RKO (cell line): ENCODE measurements at regions not wholly inside any gene's neighbourhood (a gene's known extent, or its start where the extent isn't known, plus 50 kb on each side); places are given as distances from the start of the nearest gene placed in this dataset.
"Not testable (repeated sequence)": the region's sequence is repeated elsewhere in the genome, so short reads cannot be mapped to it uniquely, and the experiment has no call there.

Experiments used
- DNase-seq: peaks from one replicate; pipeline ENCODE4 v3.0.0-alpha.2; 2016; ENCODE audit warnings: low spot score

DNA sequence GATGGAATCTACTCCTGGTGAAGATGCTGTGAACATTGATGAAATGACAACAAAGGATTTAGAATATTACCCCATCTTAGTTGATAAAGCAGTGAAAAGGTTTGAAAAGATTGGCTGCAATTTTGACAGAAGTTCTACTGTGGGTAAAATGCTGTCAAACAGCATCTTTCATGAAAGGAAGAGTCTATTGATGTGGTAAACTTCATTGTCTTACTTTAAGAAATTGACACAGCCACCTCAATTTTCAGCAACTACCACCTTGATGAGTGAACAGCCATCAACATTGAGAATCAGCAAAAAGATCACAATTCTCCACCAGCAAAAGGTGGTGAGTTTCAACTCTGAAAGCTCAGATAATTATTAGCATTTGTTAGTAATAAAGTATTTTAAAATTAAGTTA lies 310.3 kb upstream of the RBMS1 start:
- DNase-seq, result no peak

DNA sequence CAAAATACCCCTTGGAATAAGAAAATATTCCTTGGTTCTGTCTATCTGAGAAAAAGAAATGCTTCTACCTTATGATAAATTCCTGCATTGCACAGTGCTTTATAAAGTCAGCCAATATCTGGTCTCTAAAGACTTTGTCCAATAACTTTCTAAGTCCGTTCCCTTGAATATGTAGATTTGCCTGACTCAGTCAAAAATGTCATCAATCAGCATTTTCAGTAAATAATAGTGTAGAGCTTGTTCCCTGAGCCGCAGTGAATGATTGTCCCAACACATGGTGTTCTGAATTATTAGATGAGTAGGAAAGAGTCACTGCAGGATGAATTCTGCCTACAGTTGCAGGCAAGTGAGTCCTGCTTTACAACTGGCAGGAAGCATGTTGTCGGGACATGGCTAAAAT lies 316.8 kb upstream of the RBMS1 start:
- no peak for DNase-seq

DNA sequence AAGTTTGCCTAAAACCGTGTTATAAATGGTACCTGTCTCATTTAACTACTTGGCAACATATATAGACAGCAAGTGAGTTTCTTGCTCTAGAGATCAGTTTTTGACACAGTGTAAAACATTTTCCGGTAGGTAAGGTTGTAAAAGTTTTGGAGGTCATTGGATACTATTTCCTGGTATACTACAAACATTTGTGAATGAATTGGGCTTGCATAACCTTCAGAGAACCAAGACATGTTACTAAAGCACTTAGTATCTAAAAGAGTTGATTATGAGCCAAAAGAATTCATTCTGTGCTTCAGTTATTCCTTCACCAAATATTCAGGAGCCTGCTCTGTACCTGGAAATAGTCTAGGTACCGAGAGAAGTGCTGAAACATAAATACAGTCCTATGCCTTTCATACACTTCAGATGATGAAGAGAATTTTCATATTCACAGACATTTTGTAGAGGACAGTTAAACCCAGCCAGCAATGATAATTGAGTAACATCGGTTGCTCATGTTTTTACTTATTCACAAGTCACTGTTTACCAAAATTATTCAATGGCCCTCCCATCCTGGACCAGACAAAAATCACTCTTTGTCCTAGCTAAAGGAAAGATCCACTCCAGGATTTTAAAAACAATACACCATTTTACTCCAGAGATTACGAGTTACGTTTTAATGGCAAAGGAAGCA lies 319.4 kb upstream of the RBMS1 start:
- DNase-seq, result no peak

DNA sequence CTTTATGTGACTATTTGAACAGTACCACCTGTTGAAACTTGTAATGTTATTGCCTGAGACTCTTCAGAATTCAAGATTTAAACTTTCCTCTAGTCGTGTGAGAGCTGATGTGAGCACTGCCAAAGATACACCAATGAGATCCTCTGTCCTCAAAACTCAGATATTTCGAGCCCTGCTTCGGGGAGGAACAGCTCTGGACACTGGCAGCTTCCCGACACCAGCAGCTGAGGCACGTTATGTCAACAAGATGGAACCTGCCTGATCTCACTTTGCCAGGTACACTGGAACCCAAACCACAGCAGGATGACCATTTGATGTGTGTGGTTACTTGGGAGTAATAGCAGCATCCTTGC lies 319.9 kb upstream of the RBMS1 start:
- no peak for DNase-seq

DNA sequence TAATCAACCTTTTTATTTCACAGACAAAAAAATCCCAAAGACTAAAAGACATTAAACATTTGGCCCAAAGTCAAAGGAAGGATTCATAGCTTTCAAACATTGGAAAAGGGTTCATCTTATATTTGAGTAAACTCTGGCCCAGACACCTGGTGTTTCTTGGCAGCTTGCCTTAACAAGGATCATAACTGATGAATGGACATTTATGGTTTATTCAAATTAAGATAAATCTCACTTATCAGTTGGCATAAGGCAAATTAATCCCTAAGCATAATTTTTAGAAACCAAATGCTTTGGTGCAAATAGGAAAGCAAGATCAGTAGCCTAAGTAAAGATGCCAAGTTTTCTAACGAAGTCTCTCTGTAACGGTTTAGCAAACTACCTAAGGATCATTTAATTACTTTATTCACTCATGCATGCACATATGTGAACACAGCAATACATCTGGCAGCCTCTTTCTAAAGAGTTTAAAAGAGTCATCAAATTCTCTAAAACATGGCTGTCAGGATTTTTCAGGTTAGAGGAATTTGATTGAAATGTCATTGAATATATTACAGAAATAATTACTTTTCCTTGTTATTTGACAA lies 323.4 kb upstream of the RBMS1 start:
- no peak for DNase-seq

DNA sequence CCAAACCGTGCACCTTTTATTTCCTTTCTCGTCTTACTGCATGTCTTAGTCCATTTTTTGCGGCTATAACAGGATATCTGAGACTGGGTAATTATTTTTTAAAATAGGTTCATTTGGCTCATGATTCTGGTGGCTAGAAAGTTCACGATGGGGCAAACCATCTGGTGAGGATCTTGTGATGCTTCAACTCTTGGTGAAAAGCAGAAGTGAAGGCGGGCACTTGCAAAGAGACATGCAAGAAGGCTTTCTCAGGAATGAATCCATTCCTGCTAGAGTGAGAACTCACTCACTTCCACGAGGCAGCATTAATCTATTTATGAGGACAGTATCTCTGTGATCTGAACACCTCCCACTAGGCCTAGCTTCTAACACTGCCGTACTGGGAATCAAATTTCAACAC lies 327.1 kb upstream of the RBMS1 start:
- DNase-seq, result no peak

DNA sequence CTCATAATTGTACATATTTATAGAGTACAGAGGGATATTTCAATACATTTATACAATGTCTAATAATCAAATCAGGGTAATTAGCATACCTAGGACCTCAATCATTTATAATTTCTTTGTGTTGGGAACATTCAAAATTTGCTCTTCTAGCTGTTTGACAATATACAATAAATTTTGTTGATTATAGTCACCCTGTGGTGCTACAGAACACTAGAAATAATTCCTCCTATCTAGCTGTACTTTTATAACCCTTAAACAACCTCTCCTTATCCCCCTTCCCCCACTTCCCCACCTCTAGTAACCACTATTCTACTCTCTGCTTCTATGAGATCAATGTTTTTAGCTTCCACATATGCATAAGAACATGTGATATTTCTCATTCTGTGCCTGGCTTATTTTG lies 328.4 kb upstream of the RBMS1 start:
- DNase-seq, result no peak

DNA sequence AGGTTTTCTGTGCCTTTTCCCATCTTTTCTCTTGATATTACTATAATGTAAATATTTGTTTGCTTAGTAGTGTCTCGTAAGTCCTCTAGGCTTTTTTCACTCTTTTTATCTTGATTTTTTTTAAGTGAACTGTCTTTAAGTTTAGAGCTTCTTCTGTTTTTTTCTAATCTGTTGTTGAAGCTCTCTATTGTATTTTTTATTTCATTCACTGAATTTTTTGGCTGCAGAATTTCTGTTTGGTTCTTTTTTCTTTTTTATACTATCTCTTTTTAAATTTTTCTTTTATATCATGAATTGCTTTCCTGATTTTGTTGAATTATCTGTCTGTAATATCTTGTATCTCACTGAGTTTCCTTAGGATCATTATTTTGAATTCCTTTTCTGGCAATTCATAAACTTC lies 331.8 kb upstream of the RBMS1 start:
- no peak for DNase-seq

DNA sequence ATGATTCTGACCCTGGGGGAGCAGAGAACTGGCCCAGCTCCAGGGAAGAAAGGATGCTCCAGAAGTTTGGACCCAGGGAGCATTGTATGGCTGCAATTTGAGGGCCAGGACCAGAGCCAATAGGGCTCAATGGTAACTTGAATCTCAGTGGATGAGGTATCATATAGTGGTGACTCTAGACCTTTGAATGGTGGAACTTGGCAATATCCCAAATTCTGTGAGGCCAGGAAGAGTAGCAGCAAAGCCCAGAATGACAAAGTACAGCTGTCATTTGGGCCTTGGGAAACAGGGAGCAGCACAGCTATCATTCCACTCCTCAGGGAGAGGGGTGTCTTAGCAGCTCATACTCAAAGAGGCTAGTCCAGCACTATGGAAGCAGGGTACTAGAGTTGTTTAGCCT lies 332.9 kb upstream of the RBMS1 start:
- DNase-seq, result no peak

DNA sequence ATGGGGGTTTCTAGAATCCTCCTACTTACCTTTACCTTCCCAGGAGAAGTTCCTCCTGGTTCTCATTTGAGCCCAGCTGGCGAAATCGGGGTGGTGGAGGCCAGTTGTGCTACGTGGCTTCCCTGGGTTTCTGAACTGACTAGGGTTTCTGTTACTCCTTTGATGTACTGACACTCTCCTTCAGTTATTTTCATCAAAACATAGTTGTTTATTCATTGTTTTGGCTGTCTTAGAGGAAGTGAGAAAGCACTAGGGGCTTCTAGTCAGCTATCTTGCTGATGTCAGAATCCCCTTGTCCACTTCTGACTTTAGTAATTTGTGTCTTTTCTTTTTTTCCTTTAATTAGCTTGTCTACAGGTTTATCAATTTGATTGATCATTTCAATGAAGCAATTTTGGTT lies 332.2 kb upstream of the TANK start:
- no peak for DNase-seq

DNA sequence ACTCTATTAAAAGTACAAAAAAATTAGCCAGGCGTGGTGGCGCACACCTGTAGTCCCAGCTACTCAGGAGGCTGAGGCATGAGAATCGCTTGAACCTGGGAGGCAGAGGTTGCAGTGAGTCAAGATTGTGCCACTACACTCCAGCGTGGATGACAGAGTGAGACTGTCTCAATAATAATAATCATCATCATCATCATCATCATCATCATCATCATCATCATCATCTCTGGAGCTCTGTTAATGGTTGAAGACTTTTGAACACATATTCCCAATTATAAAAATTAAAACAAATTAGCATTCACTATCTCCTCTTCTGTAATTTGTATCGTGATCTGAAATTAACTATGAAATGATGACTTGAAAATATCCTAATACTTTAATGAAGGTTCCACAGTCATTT lies 327.8 kb upstream of the TANK start:
- not testable (repeated sequence) for DNase-seq

DNA sequence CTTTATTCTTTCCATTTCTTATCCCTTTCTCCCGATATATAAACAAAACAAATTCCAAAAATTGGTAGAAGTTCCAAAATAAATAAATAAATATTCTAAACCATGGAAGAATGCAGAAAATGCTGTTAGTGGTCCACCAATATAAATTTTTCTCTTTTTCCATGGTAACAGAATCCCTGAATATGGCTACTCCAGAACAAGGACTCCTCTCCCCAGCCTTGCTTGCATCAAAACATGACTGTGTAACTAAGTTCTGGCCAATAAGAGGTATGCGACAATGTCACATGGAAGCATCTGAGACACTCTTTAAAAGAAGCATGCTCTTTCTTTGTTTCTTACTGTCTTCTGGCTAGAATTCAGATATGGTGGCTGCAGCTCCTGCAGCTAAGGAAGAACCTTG lies 325.1 kb upstream of the TANK start:
- no peak for DNase-seq

DNA sequence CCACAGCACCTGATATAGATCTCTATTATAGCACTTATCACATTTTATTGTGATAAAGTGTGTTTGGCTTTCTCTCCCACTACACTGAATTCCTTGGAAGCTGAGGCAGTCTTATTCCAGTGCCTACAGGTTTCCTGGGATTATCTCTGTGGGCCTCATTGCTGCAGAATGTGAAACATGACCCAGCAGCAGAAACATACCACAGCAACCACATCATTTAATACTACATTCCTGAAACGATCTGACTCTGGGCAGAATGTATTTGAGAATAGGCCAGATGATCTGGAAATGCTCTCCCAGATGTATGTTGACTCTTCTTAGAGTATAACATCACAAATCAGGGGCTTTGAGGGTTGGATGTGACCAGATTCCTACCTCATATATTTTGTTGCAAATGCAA lies 323.5 kb upstream of the TANK start:
- DNase-seq, result peak; percentile 0

DNA sequence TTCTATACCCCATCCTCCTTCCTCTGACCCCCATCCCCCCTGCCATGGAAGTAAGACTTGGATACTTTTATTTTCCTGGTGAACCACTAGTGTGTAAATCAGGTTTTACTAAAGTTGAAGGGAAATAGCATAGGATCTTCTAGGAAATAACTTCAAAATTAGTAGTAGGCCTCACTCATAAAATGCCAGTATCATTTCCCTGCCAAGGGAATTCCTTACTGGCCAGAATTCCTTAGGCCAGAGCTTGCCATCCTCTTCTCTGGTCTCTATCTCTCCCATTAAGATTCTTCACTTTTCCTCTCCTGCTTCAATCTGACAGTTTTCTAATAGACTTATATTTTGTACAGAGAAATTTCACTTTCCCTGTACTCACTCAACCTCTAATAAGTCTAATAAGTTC lies 322.8 kb upstream of the TANK start:
- no peak for DNase-seq

DNA sequence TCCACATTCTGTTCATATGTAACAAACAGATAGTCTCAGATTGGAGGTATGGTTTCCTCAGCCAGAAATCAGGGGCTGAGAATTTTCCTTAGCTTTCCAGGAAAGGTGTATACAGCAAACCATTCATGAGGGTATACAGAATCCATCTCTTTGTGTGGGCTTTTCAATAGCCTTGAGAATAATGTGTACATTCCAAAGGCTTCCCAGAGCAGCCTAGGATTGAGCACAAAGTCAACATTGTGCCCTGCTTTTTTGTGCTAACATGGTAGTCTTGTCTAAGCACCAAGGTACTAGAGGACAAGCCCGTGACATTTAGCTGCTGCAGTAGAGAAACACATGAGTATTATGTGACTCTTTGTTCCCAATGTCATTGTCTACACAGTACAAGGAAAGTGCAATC lies 322.1 kb upstream of the TANK start:
- DNase-seq, result no peak

DNA sequence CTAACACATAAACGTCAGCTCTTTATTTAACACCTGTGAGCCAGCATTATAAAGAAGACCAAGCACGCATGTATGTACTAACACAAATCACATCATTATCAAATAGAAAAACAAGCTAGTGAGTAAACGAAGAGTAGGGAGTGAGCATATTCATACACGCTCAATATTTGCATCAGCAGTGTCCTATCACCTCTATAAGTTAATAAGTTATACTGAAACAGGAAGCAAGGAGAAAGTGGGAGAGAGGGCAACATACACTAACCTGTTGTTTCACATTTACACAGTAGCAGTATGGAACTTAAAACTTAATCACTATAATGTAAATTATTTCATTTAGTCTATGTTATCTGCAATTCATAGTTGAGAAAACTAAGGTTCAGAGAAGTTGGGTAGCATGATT lies 321.5 kb upstream of the TANK start:
- no peak for DNase-seq

DNA sequence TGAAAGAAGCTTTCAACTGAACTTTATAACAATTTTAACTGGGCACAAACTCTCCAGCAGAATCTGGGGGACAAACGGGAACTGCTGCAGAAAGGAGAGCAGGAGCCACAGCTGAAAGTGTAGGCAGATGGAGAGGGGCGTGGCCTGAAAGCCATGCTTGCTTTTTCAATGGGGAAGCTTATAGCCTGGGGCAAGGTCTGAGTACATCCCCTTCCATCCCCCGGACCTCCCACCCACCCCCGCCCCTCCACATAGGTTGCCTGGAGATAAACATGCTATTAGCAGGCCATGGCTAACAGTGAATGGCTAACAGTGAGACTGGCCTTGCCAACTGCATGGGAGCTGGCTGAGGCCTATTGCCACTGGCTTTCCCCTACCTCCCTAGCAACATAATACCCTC lies 317.9 kb upstream of the TANK start:
- DNase-seq, result no peak

DNA sequence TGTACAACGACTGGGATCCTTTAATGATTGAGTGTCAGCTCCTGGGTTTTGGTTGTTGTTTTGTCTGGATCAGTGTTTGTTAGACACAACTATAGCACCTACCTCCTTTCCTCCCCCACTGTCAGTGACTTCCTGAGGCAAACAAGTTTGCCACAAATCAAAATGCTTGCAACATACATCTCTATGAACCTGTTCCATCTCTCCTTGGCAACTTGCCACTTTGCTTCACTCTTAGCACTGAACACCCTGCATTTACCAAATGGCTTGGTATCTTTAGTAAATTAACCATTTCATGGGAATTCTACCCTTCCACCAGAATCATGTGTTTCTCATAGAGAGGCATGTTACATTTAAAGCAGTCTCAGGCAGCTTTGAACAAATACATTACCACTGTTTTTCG lies 301.1 kb upstream of the TANK start:
- no peak for DNase-seq

DNA sequence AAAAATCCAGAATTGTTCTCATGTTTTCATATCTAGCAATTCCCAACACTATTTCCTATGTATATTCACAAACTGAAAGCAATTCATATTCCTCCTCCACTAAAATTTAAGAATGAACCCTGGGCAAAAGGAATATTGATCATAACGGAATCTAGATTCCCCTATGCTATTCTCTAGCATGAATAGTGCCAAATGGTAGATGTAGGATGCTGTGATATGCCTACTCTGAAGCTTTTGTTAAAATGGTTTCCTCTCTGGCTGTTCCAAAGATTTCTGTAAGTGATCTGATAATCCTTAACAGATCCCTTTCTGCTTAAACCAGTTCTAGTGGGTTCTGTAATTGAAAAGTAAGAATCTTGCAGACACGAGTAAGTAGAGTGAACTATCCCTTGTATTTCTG lies 298.0 kb upstream of the TANK start:
- DNase-seq, result no peak

DNA sequence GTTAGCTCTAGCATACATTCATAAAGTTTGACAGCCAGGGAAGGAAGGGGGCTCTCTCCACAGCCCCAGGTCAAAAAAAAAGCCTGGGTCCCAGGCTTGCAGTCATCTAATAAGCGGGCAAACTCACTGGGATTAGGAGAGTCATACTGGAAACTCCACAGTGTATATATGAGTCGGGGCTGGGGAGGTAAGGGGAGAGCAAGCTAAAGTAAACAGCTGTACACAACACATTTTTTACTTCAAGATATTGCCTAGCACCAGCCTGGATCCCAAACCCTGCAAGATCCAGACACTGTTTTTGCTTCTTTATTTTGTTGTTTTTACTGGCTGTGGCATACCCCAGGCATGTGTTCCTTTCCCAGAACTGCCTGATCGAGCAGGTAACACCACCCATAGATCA lies 291.3 kb upstream of the TANK start:
- no peak for DNase-seq

DNA sequence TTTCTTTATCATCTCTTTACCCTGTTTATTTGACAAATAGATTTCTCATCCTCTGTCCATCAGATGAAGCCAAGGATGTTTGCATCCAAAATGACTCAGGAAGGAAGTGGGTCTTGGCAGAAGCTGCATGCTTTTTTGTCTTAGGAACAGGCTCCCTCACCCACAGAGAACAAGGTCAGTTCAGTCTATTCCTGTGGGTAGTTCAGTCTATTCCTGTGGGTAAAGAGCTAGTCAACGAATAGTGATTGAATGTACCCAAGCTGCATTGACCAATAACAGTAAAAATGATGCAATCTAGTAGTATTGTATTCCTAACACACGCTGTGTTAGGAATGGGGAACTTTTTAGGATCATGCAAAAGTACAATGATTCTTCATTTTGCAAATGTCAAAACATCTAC lies 290.8 kb upstream of the TANK start:
- no peak for DNase-seq

DNA sequence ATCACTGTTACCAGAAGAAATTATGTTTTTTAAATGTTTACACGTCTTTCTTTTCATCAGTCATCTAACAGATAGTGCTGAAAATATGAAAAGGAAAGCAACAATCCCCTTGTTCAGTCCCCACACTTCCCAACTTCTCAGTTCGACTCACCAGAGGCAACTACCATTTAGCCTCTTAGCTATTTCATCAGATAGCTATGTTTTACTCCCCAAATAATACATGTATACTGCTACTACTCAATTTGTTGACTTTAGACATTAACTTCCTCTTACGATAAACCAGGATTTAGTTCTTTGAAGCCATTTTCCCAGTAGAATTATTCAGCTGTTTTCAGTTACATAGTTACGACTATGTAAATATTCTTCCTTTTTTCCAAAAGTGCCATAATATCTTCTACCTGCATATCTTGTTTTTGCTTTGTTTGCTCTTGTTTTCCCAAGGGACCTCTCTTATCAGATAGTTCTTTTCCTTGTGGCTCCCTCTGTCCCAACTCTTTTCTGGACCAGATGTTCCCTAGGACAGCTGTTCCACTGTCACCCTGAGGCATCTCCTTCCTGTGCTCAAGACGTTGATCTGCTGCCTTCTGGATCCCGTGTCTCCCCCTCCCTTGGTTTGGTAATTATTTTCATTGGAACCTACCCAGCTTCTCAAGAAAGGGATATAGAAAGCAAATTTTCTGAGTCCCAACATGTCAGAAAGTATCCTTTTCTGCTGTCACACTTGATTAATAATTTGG lies 289.3 kb upstream of the TANK start:
- DNase-seq, result no peak

DNA sequence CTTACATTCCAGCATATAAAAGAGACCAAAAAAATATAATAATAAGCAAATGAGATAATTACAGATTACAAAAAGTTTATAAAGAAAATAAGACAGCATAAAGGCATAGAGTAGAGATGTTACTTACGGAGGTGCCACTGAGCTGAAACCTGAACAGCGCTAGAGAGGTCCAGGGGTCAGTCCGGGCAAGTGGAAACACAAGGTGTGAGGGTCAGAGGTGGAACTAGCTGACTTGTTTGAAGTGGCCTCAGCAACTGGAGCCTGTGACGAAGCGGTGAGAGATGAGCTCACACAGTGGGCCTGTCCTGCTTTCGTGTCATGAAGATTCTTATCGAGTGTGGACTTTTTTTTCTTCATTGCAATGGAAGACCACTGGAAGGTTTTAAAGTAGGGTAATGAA lies 288.3 kb upstream of the TANK start:
- DNase-seq, result no peak

DNA sequence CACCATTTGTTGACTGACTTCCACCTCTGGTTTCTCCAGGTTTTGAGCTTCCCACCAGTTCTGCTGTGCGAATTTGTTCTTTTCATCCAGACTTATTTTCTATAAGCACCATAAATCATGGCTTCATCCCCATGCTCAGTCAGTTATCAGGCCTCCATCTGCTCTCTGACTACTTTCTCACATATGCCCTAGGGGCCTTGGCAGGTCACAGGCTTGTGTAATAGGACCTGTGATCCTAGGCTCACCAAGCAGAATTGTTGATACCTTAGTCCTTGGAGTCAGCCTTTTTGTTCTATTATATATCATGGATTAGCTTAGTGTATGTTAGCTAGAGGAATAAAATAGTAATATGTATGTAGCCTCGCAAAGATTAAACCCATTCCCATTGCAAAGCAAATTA lies 284.2 kb upstream of the TANK start:
- DNase-seq, result no peak
